Astrocyte of the spinal cord (primary cell): ENCODE measurements at regions not wholly inside any gene's neighbourhood (a gene's known extent, or its start where the extent isn't known, plus 50 kb on each side); places are given as distances from the start of the nearest gene placed in this dataset.

Experiments used
- DNase-seq: peaks from one replicate; pipeline ENCODE4 v3.0.0; 2011; ENCODE audit warnings: low read depth, low spot score
- H3K4me3 ChIP-seq: 2 replicates; pipeline ENCODE4 v1.5.1; 2011; ENCODE audit warnings: low read depth, mild to moderate bottlenecking, low read length, moderate library complexity
- in situ Hi-C: cut with HindIII; loops from 2 replicates; pipeline ENCODE4 v1.10.0; 2017; ENCODE audit warnings: low sequenced_read_pairs
- TF ChIP-seq, protein P1 (sequence below): IDR thresholded peaks from 2 replicates; pipeline ENCODE4 v1.5.1; 2012; ENCODE audit warnings: low read depth, mild to moderate bottlenecking, low read length, inconsistent platforms

- peak overlapping the region; percentile 44 for H3K4me3 ChIP-seq
- in situ Hi-C loops = no loop called here
- TF ChIP-seq, protein P1, sequence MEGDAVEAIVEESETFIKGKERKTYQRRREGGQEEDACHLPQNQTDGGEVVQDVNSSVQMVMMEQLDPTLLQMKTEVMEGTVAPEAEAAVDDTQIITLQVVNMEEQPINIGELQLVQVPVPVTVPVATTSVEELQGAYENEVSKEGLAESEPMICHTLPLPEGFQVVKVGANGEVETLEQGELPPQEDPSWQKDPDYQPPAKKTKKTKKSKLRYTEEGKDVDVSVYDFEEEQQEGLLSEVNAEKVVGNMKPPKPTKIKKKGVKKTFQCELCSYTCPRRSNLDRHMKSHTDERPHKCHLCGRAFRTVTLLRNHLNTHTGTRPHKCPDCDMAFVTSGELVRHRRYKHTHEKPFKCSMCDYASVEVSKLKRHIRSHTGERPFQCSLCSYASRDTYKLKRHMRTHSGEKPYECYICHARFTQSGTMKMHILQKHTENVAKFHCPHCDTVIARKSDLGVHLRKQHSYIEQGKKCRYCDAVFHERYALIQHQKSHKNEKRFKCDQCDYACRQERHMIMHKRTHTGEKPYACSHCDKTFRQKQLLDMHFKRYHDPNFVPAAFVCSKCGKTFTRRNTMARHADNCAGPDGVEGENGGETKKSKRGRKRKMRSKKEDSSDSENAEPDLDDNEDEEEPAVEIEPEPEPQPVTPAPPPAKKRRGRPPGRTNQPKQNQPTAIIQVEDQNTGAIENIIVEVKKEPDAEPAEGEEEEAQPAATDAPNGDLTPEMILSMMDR = no peak
- DNase-seq = peak; percentile 87
These were observed 310.6 kb downstream of the SEC14L1 start for GRCh38 chr17:77451245-77451893.

GRCh38 chr17:77451894-77452852, 311.4 kb downstream of the SEC14L1 start:
- H3K4me3 ChIP-seq = peak overlapping the region; percentile 44
- peak; percentile 79 for DNase-seq
- TF ChIP-seq, protein P1 = no peak
- in situ Hi-C loops = no loop called here

GRCh38 chr17:77453613-77454241, 313.0 kb downstream of the SEC14L1 start:
- no peak for DNase-seq
- TF ChIP-seq, protein P1 = no peak
- no peak overlapping the region for H3K4me3 ChIP-seq
- in situ Hi-C loops = no loop called here

GRCh38 chr17:77454242-77455095, 313.7 kb downstream of the SEC14L1 start:
- in situ Hi-C loops = no loop called here
- no peak overlapping the region for H3K4me3 ChIP-seq
- TF ChIP-seq, protein P1 = no peak
- DNase-seq = no peak

- peak; percentile 93 for DNase-seq
- TF ChIP-seq, protein P1 = no peak
- no peak overlapping the region for H3K4me3 ChIP-seq
- in situ Hi-C loops = no loop called here
These were observed 314.5 kb downstream of the SEC14L1 start for GRCh38 chr17:77455111-77455890.
